A549 (cell line): ENCODE measurements at regions not wholly inside any gene's neighbourhood (a gene's known extent, or its start where the extent isn't known, plus 50 kb on each side); places are given as distances from the start of the nearest gene placed in this dataset.

Experiments used
- CEBPB ChIP-seq, 2 experiments: fragments of >200 bp in 1 of 2; sonication (Bioruptor Twin) in 1 of 2; formaldehyde crosslinking in 1 of 2; IDR thresholded peaks; 2 replicates each; pipeline ENCODE4 v1.6.1; 2012 to 2016
- CHD2 ChIP-seq: fragments of 150-350 bp; IDR thresholded peaks from 2 replicates; pipeline ENCODE4 v1.6.1; 2014; ENCODE audit warnings: low read length; ENCODE audit not compliant: partially characterized antibody
- EP300 ChIP-seq, 2 experiments: fragments of >200 bp; sonication (Bioruptor Twin); formaldehyde crosslinking; IDR thresholded peaks; 2 replicates in 1 of 2; 3 replicates in 1 of 2; pipeline ENCODE4 v1.6.1; 2016 to 2017
- FOSL2 ChIP-seq, 2 experiments: fragments of 450-650 bp in 1 of 2; fragments of >200 bp in 1 of 2; sonication (Bioruptor Twin) in 1 of 2; formaldehyde crosslinking; IDR thresholded peaks; 2 replicates each; pipeline versions ENCODE4 v1.5.0 to v1.6.1; 2016 to 2020; ENCODE audit warnings: mild to moderate bottlenecking in 1 of 2, moderate library complexity in 1 of 2
- JUN ChIP-seq, 2 experiments: fragments of >200 bp; sonication (Bioruptor Twin); formaldehyde crosslinking; IDR thresholded peaks; 2 replicates in 1 of 2; 3 replicates in 1 of 2; pipeline ENCODE4 v1.6.1; 2016 to 2017
- MYC ChIP-seq: IDR thresholded peaks from 2 replicates; pipeline ENCODE4 v1.6.1; 2012; ENCODE audit warnings: mild to moderate bottlenecking, inconsistent platforms, low read length, improper control_type of control experiment, borderline replicate concordance
- NFE2L2 ChIP-seq: fragments of 150-350 bp; conservative IDR thresholded peaks from 2 replicates; pipeline ENCODE4 v1.6.1; 2014; ENCODE audit warnings: low read length
- POLR2A ChIP-seq: IDR thresholded peaks from 2 replicates; pipeline ENCODE4 v1.6.1; 2012; ENCODE audit warnings: mild to moderate bottlenecking, low read length
- POLR2AphosphoS2 ChIP-seq: conservative IDR thresholded peaks from 2 replicates; pipeline ENCODE4 v1.6.1; 2012; ENCODE audit warnings: low read length, improper control_type of control experiment, inconsistent platforms
- RARB ChIP-seq: fragments of 250-450 bp; sonication (Bioruptor Pico); IDR thresholded peaks from 2 replicates; pipeline ENCODE4 v1.8.0; 2021; ENCODE audit warnings: mild to moderate bottlenecking, moderate library complexity
- SREBF2 ChIP-seq: fragments of 450-650 bp; IDR thresholded peaks from 2 replicates; pipeline ENCODE4 v1.6.1; 2014; ENCODE audit warnings: mild to moderate bottlenecking, moderate library complexity
- ZFP36 ChIP-seq: fragments of 450-650 bp; IDR thresholded peaks from 2 replicates; pipeline ENCODE4 v1.6.1; 2014; ENCODE audit warnings: borderline replicate concordance; ENCODE audit not compliant: partially characterized antibody
- TF ChIP-seq, protein P1 (sequence below): fragments of >200 bp; sonication (Bioruptor Twin); formaldehyde crosslinking; IDR thresholded peaks from 3 replicates; pipeline ENCODE4 v1.5.1; 2016

- TF ChIP-seq SREBF2, result no peak
- no peak for TF ChIP-seq MYC
- TF ChIP-seq POLR2AphosphoS2, result no peak
- TF ChIP-seq POLR2A, result no peak
- no peak for TF ChIP-seq NFE2L2
- TF ChIP-seq, protein P1, sequence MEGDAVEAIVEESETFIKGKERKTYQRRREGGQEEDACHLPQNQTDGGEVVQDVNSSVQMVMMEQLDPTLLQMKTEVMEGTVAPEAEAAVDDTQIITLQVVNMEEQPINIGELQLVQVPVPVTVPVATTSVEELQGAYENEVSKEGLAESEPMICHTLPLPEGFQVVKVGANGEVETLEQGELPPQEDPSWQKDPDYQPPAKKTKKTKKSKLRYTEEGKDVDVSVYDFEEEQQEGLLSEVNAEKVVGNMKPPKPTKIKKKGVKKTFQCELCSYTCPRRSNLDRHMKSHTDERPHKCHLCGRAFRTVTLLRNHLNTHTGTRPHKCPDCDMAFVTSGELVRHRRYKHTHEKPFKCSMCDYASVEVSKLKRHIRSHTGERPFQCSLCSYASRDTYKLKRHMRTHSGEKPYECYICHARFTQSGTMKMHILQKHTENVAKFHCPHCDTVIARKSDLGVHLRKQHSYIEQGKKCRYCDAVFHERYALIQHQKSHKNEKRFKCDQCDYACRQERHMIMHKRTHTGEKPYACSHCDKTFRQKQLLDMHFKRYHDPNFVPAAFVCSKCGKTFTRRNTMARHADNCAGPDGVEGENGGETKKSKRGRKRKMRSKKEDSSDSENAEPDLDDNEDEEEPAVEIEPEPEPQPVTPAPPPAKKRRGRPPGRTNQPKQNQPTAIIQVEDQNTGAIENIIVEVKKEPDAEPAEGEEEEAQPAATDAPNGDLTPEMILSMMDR, result no peak
- TF ChIP-seq JUN (IDR thresholded peaks at IDR 0.05), result no peak
- TF ChIP-seq RARB (CRISPR knock-in tag), result no peak
- no peak for TF ChIP-seq EP300 (IDR thresholded peaks at IDR 0.05)
- no peak for TF ChIP-seq ZFP36
- no peak for TF ChIP-seq FOSL2 (IDR thresholded peaks at IDR 0.05)
- no peak for TF ChIP-seq FOSL2 (CRISPR knock-in tag; IDR thresholded peaks at IDR 0.05)
- no peak for TF ChIP-seq CHD2
- no peak for TF ChIP-seq CEBPB (IDR thresholded peaks at IDR 0.05)
Measured at GRCh38 chr2:220209093-220209492, 581.7 kb downstream of the SLC4A3 start.
